ENCODE measurements at regions not wholly inside any gene's neighbourhood (a gene's known extent, or its start where the extent isn't known, plus 50 kb on each side); places are given as distances from the start of the nearest gene placed in this dataset.

- no peak for DNase-seq
Measured at GRCh38 chr5:3963652-3964051, 368.0 kb downstream of the IRX1 start.

DNA sequence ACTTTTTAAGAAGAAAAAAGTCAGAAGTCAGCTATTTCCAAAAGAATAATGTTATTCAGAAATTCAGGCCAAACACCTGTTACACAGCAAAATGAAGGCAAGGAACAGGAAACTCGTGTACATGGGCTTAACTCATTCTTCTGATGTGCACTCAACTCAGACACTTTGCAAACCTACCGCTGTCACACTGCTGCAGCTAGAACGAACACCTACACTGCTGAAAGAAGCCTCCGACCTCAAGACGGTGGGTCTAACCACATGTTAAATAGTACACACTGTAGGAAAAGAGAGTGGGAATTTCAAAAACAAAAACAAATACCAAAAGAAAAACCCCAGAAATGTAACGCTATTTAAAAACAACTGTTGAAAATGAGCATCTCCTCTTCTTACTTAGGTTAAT, 384.5 kb downstream of the IRX1 start:
- DNase-seq = no peak

DNA sequence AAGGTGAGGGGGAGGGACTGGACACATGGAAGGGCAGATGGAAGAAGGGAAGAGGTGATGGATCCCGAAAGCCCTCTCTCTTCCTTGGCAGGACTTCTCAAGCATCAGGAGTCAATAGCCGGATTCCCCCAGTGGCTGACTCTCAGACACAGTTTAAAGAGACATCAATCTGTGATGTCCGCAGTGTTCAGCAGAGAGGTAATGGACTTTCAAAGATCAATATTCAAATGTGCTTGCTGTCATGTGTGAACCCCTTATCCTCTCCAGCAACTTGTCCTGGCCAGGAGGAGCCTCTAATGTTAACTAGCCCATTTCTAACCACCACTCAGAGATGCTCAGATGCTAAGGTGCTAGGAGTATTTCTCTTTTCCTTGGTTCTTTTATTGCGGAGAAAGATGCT, 392.2 kb downstream of the IRX1 start:
- DNase-seq = no peak

GRCh38 chr5:3993856-3994473, 398.3 kb downstream of the IRX1 start:
- DNase-seq = no peak

- DNase-seq = no peak
Measured at GRCh38 chr5:3994628-3995027, 399.0 kb downstream of the IRX1 start.

- DNase-seq = no peak
Measured at GRCh38 chr5:3995954-3996619, 400.5 kb downstream of the IRX1 start.

DNA sequence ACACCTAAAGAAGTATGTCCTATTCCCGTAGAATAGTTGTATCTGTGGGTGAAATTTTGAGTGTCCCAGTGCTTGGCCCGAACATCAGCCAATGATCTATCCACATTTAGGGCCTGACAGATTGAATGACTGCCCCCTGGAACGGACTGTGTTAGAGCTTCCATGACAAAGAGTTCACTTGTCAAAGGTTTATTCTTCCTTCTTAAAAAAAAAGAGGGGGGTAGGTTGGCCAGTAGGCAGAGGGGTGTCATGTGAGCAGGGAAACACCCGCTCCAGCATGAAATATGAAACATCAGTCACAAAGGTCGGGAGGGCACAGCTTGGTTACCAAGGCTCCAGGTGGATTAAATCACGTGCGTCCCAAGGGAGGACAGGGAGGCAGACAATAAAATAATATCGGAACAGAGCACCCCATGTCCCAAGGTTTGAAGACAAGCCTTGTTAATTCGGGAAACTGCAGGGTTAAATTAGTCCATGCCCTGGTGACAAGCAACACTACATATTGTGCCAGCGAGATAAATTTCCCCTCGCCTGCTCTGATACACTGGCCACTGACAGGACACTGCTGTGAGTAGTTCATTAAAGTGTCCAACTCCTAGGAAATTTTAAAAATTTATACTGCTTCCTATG, 401.2 kb downstream of the IRX1 start:
- no peak for DNase-seq

DNA sequence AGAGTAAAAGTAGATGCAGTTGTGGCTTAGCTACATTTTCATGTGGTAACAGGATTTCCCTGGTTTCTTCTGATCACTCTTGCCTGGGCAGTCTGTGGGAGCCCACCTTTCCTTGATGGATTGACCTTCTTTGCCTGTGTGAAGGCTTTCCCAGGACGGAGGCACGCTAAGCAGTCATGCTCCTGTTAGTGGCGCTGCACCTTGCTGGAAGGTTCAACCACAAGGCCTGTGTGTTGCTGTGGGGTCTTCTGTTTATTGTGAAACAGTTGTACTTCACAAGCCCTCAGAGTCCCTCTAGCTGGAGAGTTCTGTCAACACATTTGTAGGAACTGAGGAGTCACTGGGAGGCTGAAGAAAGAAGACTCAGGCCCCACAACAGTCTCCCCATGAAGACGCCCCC, 402.0 kb downstream of the IRX1 start:
- no peak for DNase-seq

DNA sequence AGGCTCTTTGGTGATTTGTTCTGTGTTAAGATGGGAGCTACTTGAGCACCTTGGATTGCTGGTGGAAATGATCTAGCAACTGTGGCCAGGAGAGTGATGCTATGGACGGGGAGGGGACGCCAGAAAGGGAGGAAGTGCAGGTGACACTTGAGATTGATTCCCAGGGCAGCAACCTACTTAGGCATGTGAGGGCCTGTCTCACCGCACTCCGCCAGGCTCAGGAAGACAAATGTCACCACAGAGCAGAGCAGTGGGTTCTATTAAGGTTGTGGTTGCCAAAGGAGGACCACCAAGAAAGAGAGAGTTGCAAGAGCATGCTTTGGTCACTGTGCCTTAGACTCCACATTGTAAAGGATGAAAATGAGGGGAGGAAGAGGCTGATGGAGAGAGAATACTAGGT, 404.3 kb downstream of the IRX1 start:
- no peak for DNase-seq

- DNase-seq = no peak
Measured at GRCh38 chr5:4001004-4001403, 405.4 kb downstream of the IRX1 start.

DNA sequence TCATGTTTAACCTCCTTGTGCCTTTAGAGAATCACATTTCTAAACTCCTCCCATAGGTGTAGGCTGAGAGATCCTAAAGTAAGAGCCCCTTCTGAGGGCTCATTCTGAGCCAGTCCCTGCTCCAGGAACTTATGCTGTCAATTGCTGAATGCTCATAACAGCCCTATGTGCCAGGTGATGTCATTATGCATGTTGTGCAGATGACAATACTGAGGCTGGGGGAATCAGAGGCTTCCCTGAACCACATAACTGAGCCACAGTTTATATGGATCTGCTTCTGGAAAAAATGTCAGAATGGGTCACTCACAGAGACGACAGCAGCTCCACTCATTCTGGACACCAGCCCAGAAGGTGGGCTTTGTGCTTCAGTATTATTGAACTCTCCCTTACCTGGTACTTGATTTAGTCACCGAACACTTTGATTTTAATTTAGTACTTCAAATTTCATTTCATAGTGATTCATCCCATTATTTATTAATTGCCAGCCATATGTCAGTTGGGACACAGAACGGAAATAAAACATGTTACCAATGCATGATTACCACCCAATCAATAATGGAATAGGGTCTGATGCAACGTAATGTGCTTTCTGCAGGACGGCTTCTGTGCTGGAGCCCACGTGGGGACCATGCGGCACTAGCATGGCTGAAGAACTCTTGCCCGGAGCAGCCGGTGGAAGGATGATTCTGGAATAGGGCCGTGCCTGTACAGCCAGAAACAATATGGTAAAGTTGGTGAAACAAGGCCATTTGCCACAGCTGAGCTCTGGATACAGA, 406.3 kb downstream of the IRX1 start:
- DNase-seq = no peak

DNA sequence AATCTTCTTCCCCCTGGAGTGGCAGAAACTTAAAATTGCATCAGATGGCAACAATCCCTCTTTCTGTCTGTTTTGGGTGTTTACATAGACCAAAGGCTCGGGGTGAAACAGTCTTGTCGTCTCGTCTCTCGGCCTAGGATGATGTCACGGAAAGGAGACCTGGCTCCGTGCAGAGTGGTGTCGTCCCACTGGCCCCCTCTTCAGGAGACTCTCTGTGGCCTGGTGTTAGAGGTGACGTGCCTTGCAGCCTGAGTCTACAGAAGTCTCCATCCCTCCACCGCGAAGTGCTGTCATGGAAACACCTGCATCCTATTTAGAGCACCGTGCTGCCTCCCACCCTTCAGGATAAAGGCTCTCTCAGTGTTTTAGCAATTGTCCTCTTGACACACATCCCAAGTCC, 409.7 kb downstream of the IRX1 start:
- no peak for DNase-seq

DNA sequence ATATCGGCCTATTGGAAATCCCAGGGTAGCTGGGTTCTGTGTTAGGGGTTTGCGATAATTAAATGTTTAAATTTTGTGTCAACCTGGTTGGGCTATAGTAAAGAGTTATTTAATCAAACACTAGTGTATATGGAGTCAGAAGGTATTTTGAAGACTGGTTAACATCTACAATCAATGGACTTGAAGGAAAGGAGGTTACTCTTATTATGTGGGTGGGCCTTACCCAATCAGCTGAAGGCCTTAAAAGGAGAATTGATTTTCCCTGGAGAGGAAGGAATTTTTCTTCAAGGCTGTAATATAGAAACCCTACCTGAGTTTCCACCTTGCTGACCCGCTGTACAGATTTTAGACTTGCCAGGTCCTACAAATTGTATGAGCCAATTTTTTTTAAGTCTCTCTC, 411.4 kb downstream of the IRX1 start:
- DNase-seq = no peak

DNA sequence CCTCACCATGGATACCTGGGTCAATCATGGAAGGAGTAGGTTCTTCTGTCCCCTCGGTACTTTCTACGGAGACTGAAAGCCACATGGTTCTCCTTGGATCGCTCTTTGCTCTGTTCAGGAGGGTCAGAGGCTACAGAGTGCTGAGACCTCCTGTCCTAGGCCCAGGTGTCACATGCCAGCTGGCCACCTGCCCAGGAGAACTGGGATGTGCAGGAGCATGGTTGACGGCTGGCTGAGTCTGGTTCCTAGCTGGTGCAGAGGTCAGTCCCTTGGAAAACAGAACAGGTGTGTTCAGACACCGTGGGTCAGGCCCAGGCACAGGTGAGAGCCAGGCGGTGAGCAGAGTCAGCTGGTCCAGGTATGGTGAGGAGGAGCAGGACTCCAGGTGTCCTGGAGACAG, 416.3 kb downstream of the IRX1 start:
- DNase-seq = no peak

DNA sequence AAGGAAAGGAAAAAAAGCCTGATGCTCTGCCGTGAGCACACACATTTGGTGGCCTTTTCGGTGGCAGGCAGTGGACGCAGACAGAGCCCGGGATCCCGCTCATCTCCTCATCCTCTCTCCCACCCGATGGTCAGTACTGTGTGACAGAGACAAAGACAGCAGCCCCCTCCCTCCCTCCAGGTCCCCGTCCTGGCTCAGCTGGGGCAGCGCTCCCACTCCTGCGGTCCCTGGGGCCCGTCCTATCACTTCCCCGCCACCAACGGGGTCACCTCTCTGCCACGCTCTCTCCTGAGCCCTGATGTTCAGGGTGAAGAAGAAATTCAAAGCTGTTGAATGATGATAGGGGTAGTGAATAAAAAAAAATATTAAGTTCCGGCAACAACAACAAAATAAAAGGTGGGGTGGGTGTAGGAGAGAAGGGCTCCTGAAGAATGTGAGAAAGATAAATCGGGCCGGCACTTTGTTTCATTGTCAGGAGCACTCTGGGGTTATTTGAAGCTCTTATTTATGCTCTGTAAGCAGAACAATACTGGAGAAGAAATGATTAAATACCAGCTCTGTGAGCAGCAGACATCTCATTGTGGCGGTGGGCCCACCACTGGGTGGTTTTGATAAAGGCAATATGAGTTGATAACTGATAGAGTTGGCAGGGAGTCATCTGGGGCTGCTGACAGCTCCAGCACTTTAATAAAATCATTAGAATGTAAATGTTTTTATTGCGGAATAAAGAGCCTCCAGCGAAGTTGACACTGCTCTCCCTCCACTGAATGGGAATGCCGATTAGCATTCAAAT, 417.7 kb downstream of the IRX1 start:
- DNase-seq = no peak

GRCh38 chr5:4015709-4016108, 420.1 kb downstream of the IRX1 start:
- no peak for DNase-seq

GRCh38 chr5:4017076-4017803, 421.6 kb downstream of the IRX1 start:
- DNase-seq = no peak

DNA sequence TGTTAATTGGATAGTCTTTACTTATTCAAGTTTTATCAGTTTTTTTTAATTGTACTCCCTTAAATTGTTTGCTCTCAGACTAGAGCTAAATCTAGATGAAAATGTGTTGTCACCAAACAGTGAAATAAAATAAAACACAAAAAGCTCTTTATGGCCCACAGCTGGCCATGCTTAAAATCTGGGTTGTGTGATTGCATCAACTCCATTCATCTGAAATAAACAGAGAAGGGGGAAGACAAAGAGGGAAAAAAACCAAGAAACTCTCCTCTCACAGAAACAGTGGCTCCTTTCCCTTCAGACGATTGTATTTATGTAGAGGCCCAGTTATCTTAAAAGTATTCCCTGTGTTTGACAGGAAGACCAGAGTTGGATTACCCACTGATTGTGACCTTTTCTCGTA, 422.4 kb downstream of the IRX1 start:
- DNase-seq = no peak

DNA sequence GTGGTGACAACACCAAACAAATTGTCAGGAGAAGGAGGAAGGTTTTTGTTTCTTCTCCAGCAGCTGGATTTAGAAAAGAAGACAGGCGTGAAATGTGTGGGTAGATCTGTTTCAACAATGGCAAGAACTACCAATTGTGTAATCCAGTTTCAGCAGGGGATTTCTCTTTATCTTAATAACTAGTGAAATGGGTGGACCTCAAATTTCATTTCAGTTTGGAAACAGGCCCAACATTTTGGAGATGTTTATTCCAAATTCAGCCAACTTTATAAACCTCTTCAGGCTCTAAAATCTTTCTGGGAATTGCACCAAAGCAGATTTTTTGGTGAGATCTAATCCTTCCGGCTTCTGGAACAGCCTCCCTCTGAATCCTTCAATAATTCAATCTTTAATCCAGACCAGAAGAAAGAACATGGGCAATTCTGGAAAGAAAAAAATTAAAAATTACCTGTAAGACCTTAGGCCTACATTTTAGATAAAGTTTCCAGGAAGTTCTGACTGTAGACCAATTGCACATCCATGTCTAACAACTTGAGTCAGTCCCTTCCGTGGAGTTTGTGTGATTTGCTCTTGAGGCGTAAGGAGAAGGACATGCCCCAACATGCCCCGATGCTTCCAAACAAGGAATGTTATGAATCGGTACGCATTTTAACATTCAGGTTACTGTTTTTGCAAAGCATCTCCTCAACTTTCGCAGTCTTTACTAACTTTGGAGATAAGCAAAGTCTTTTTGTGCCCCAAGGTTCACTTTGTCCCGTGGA, 423.6 kb downstream of the IRX1 start:
- DNase-seq = no peak

DNA sequence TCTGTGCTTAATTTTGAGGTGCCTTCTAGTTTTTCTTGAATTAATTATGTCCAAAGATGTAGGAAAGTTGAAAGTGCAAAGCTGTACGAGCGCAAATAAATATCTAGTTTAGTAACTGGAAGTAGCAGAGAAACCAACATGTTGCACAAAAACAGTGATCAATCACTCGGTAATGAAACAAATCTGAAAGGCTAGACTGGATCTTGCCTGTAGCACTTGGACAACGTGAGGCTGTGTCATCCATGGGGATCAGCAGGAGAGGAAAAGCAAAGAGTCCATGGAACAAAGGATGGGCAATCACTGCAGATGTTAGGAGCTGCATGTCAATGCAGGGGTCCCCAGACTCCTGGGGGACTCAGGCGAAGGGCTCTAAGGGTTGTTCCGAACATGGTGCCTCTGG, 424.2 kb downstream of the IRX1 start:
- DNase-seq = no peak

GRCh38 chr5:4020400-4020799, 424.8 kb downstream of the IRX1 start:
- DNase-seq = no peak
